Trophoblast cell (in vitro differentiated cells and primary cell): ENCODE measurements at regions not wholly inside any gene's neighbourhood (a gene's known extent, or its start where the extent isn't known, plus 50 kb on each side); places are given as distances from the start of the nearest gene placed in this dataset.
A peak's percentile ranks its signal among the peaks of the same experiment; 100 is the strongest.

ENCODE experiments used
- DNase-seq, 2 donors: peaks; one replicate each; pipeline ENCODE4 v3.0.0-alpha.2; 2016
- H2AFZ ChIP-seq: 2 replicates; pipeline ENCODE4 v1.6.1; 2013; ENCODE audit warnings: low read length, moderate library complexity, mild to moderate bottlenecking; ENCODE audit not compliant: insufficient read depth, poor library complexity
- H2AK5ac ChIP-seq: 2 replicates; pipeline ENCODE4 v1.6.1; 2013; ENCODE audit warnings: mild to moderate bottlenecking, low read length
- H2BK120ac ChIP-seq: 2 replicates; pipeline ENCODE4 v1.6.1; 2013; ENCODE audit warnings: low read length, mild to moderate bottlenecking, moderate library complexity; ENCODE audit not compliant: insufficient read depth, poor library complexity
- H2BK12ac ChIP-seq: 2 replicates; pipeline ENCODE4 v1.6.1; 2013; ENCODE audit warnings: mild to moderate bottlenecking, low read length, moderate library complexity
- H2BK5ac ChIP-seq: 2 replicates; pipeline ENCODE4 v1.6.1; 2013; ENCODE audit warnings: low read length, low read depth, moderate library complexity, mild to moderate bottlenecking; ENCODE audit not compliant: poor library complexity
- H3K14ac ChIP-seq: 2 replicates; pipeline ENCODE4 v1.6.1; 2013; ENCODE audit warnings: mild to moderate bottlenecking, low read length
- H3K18ac ChIP-seq: 2 replicates; pipeline ENCODE4 v1.6.1; 2013; ENCODE audit warnings: mild to moderate bottlenecking, low read length
- H3K23ac ChIP-seq: 2 replicates; pipeline ENCODE4 v1.6.1; 2013; ENCODE audit warnings: low read length
- H3K27ac ChIP-seq: 2 replicates; pipeline ENCODE4 v1.5.1; 2013; ENCODE audit warnings: low read depth, mild to moderate bottlenecking, inconsistent platforms, low read length, moderate library complexity
- H3K27me3 ChIP-seq: 2 replicates; pipeline ENCODE4 v1.6.1; 2013; ENCODE audit warnings: inconsistent platforms, mild to moderate bottlenecking, low read length, moderate library complexity; ENCODE audit not compliant: insufficient read depth
- H3K36me3 ChIP-seq, 2 experiments: 1 replicate in 1 of 2; 2 replicates in 1 of 2; pipeline ENCODE4 v1.6.1; 2013; ENCODE audit warnings: low read length in 2 of 2, mild to moderate bottlenecking in 2 of 2, moderate library complexity in 1 of 2; ENCODE audit not compliant: insufficient read depth in 2 of 2, control insufficient read depth in 1 of 2
- H3K4ac ChIP-seq: 2 replicates; pipeline ENCODE4 v1.6.1; 2013; ENCODE audit warnings: low read depth, mild to moderate bottlenecking, low read length, moderate library complexity
- H3K4me1 ChIP-seq, 2 experiments: 1 replicate in 1 of 2; 2 replicates in 1 of 2; pipeline ENCODE4 v1.6.1; 2013; ENCODE audit warnings: low read length in 2 of 2, mild to moderate bottlenecking in 2 of 2, moderate library complexity in 1 of 2; ENCODE audit not compliant: insufficient read depth in 2 of 2, control insufficient read depth in 1 of 2
- H3K4me2 ChIP-seq: 2 replicates; pipeline ENCODE4 v1.6.1; 2013; ENCODE audit warnings: inconsistent platforms, mild to moderate bottlenecking, low read length, moderate library complexity
- H3K4me3 ChIP-seq: 2 replicates; pipeline ENCODE4 v1.5.1; 2013; ENCODE audit warnings: mild to moderate bottlenecking, low read depth, low read length, inconsistent platforms
- H3K79me1 ChIP-seq: one replicate; pipeline ENCODE4 v1.6.1; 2013; ENCODE audit warnings: low read length
- H3K79me2 ChIP-seq: 2 replicates; pipeline ENCODE4 v1.6.1; 2013; ENCODE audit warnings: low read length, mild to moderate bottlenecking; ENCODE audit not compliant: control insufficient read depth, insufficient read depth, poor library complexity
- H3K9ac ChIP-seq: 2 replicates; pipeline ENCODE4 v1.6.1; 2013; ENCODE audit warnings: mild to moderate bottlenecking, low read length
- H3K9me3 ChIP-seq: 2 replicates; pipeline ENCODE4 v1.6.1; 2013; ENCODE audit warnings: low read depth, mild to moderate bottlenecking, control low read depth, inconsistent platforms, low read length; ENCODE audit not compliant: insufficient read depth
- H4K12ac ChIP-seq: 2 replicates; pipeline ENCODE4 v1.6.1; 2013; ENCODE audit warnings: low read depth, mild to moderate bottlenecking, low read length, moderate library complexity
- H4K8ac ChIP-seq: 2 replicates; pipeline ENCODE4 v1.6.1; 2013; ENCODE audit warnings: low read depth, mild to moderate bottlenecking, low read length, moderate library complexity
- H4K91ac ChIP-seq: one replicate; pipeline ENCODE4 v1.6.1; 2013; ENCODE audit warnings: low read depth, mild to moderate bottlenecking, low read length, moderate library complexity
- WGBS: extraction: QIAGEN DNeasy Blood & Tissue Kit; methylation state at CpG from one replicate; pipeline ENCODE4 v1.1.7; 2013; ENCODE audit warnings: missing lambda C conversion rate; ENCODE audit not compliant: insufficient read length, insufficient coverage; ENCODE audit errors: extremely low coverage; 5-methylcytosine and 5-hydroxymethylcytosine counted together

DNA sequence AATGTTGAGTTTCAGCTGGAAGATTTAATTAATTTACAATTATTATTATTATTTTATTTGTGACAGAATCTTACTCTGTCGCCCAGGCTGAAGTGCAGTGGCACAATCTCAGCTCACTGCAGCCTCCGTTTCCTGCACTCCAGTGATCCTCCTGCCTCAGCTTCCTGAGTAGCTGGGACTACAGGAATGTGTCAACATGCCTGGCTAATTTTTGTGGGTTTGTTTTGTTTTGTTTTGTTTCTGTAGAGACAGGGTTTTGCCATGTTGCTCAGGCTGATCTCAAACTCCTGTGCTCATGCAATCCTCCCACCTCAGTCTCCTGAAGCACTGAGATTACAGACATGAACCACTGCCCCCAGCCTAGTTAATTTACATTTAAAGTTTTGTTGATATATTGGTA is 93.8 kb upstream of the MEOX2 start:
- no peak overlapping the region for H4K12ac ChIP-seq
- no peak overlapping the region for H3K14ac ChIP-seq
- H2BK120ac ChIP-seq = no peak overlapping the region
- no peaks in the 10 kb centered on the region for H3K79me1 ChIP-seq
- H3K36me3 ChIP-seq = no peaks in the 10 kb centered on the region
- H3K18ac ChIP-seq = no peak overlapping the region
- no peak overlapping the region for H3K4me3 ChIP-seq
- H3K4ac ChIP-seq = no peak overlapping the region
- H3K9ac ChIP-seq = no peak overlapping the region
- no peak overlapping the region for H2BK12ac ChIP-seq
- H3K27ac ChIP-seq = no peak overlapping the region
- H3K9me3 ChIP-seq = no peaks in the 10 kb centered on the region
- H2AK5ac ChIP-seq = no peak overlapping the region
- no CpG with 5 or more reads among the region's 2 CpGs for WGBS
- H3K27me3 ChIP-seq = no peaks in the 10 kb centered on the region
- H3K23ac ChIP-seq = no peak overlapping the region
- H3K4me1 ChIP-seq = peaks cover 4% of the 10 kb centered on the region in 2 experiments
- H3K79me2 ChIP-seq = no peaks in the 10 kb centered on the region
- no peak overlapping the region for H2BK5ac ChIP-seq
- no peak overlapping the region for H4K91ac ChIP-seq
- H2AFZ ChIP-seq = no peak overlapping the region
- no peak overlapping the region for H4K8ac ChIP-seq
- H3K4me2 ChIP-seq = no peak overlapping the region
- peak; percentile 73 to 86 for DNase-seq

DNA sequence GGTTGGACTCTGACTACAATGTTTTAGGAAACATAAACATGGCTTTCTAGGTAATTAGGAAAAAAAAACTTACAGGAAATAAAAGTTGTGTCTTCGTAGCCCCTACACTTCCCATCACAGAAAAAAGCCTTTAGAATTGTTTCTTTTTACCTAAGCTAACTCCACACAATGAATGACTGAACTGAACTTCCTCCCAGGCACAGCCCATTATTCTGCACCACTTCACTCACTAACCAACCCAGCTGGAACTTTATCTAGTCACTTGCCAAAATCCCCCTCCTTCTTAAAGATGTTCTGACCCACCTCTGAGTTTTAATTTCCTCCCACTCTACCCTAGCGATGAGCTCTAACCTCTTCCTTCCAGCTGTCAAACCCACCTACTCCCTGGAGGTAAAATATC is 91.7 kb upstream of the MEOX2 start:
- Histone ChIP-seq H3K4me1 (no peaks in the 10 kb centered on the region), H3K18ac (no peak overlapping the region), H2BK12ac (no peak overlapping the region), H3K27me3 (no peaks in the 10 kb centered on the region), H4K12ac (no peak overlapping the region), H3K79me2 (no peaks in the 10 kb centered on the region), H2AFZ (no peak overlapping the region), H2AK5ac (no peak overlapping the region), H3K27ac (no peak overlapping the region), H4K8ac (no peak overlapping the region), H3K9me3 (no peaks in the 10 kb centered on the region), H3K14ac (no peak overlapping the region), H4K91ac (no peak overlapping the region), H3K9ac (no peak overlapping the region), H3K4me3 (no peak overlapping the region), H3K23ac (no peak overlapping the region), H3K4me2 (no peak overlapping the region), H2BK120ac (no peak overlapping the region), H3K36me3 (no peaks in the 10 kb centered on the region), H3K79me1 (no peaks in the 10 kb centered on the region), H3K4ac (no peak overlapping the region), H2BK5ac (no peak overlapping the region)
- no peak for DNase-seq
- WGBS = no CpG with 5 or more reads among the region's 2 CpGs

DNA sequence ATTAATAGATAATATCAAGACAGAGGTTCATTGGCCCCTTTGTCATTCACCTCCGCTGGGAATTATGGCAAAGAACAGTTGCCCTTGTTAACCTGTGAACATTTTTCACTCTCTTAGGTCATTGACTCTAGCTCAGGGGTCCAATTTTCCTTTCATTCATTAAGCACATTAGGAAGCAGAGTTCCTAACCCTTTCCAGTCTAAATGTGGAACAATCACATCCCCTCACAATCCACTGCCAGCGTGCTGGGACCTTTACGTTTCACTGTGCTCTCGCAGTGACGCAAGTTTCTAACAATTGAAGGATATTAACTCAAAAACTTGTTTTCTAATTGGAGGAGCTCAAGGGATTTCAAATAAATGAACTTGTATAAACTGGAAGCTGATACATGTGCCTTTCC is 79.3 kb upstream of the MEOX2 start:
- no peak overlapping the region for H3K4me2 ChIP-seq
- DNase-seq = no peak
- H2BK12ac ChIP-seq = no peak overlapping the region
- no peak overlapping the region for H3K4ac ChIP-seq
- no peaks in the 10 kb centered on the region for H3K4me1 ChIP-seq
- no peak overlapping the region for H3K9ac ChIP-seq
- no peak overlapping the region for H2AFZ ChIP-seq
- H3K27ac ChIP-seq = no peak overlapping the region
- H3K9me3 ChIP-seq = peaks cover 1% of the 10 kb centered on the region
- no peak overlapping the region for H3K23ac ChIP-seq
- no peak overlapping the region for H3K18ac ChIP-seq
- H2BK120ac ChIP-seq = no peak overlapping the region
- no peak overlapping the region for H2BK5ac ChIP-seq
- no peak overlapping the region for H4K8ac ChIP-seq
- H3K4me3 ChIP-seq = no peak overlapping the region
- H2AK5ac ChIP-seq = no peak overlapping the region
- no peak overlapping the region for H4K91ac ChIP-seq
- H3K27me3 ChIP-seq = no peaks in the 10 kb centered on the region
- no peaks in the 10 kb centered on the region for H3K79me2 ChIP-seq
- no peaks in the 10 kb centered on the region for H3K79me1 ChIP-seq
- no CpG with 5 or more reads among the region's 5 CpGs for WGBS
- H3K36me3 ChIP-seq = no peaks in the 10 kb centered on the region
- no peak overlapping the region for H3K14ac ChIP-seq
- H4K12ac ChIP-seq = no peak overlapping the region

DNA sequence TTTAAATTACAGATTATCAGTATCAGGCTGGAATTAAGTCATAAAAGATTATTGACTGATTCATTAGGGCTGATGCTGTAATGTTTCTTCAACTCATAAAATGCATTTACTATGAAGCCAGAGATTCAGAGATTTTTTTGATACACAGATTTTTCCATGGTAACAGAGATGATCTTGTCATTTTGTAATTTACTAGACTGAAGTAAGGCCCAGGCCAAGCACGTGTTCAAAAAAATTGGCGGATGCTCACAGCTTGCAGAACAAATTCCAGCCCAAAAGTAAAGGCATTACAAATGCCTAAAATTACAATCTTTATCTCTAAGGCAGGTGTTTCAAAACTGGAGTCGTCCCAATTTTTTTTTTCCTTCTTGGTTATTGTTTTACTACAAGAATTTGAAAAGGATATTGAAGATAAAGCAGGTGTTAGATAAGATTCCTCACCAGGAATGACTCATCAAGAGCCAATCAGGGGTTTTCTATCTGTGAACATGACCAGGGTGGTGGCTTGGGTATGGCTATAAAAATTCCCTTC is 78.4 kb upstream of the MEOX2 start:
- peak; percentile 73 to 86 for DNase-seq
- Histone ChIP-seq H3K36me3 (no peaks in the 10 kb centered on the region), H3K23ac (no peak overlapping the region), H3K9ac (no peak overlapping the region), H2BK5ac (no peak overlapping the region), H3K79me1 (no peaks in the 10 kb centered on the region), H3K4me2 (no peak overlapping the region), H4K12ac (no peak overlapping the region), H3K4me3 (no peak overlapping the region), H3K18ac (no peak overlapping the region), H4K8ac (no peak overlapping the region), H3K9me3 (peaks cover 1% of the 10 kb centered on the region), H3K4me1 (no peaks in the 10 kb centered on the region), H2BK12ac (no peak overlapping the region), H3K4ac (no peak overlapping the region), H4K91ac (no peak overlapping the region), H3K14ac (no peak overlapping the region), H3K27me3 (no peaks in the 10 kb centered on the region), H3K79me2 (no peaks in the 10 kb centered on the region), H3K27ac (no peak overlapping the region), H2AFZ (no peak overlapping the region), H2BK120ac (no peak overlapping the region), H2AK5ac (no peak overlapping the region)
- WGBS = no CpG with 5 or more reads among the region's 3 CpGs
